Left ventricle myocardium superior (tissue), 1 donor: ENCODE measurements at regions not wholly inside any gene's neighbourhood (a gene's known extent, or its start where the extent isn't known, plus 50 kb on each side); places are given as distances from the start of the nearest gene placed in this dataset.
"Not testable (repeated sequence)": the region's sequence is repeated elsewhere in the genome, so short reads cannot be mapped to it uniquely, and the experiment has no call there.

Experiments
- ATAC-seq: fragments of 200-7000 bp; cut with Tn5 transposase; one replicate; pipeline ENCODE4 v1.9.1; 2020; ENCODE audit warnings: mild to moderate bottlenecking, moderate library complexity
- DNase-seq: peaks from one replicate; pipeline ENCODE4 v3.0.0-alpha.2; 2020
- intact Hi-C: fragments of 100-400 bp; cut with micrococcal nuclease; formaldehyde crosslinking; loops from one replicate; pipeline ENCODE4 v1.11.0; 2022
- donor health status: DM: no; HTN: yes; CAD: no; lungs with severe emphysema.

DNA sequence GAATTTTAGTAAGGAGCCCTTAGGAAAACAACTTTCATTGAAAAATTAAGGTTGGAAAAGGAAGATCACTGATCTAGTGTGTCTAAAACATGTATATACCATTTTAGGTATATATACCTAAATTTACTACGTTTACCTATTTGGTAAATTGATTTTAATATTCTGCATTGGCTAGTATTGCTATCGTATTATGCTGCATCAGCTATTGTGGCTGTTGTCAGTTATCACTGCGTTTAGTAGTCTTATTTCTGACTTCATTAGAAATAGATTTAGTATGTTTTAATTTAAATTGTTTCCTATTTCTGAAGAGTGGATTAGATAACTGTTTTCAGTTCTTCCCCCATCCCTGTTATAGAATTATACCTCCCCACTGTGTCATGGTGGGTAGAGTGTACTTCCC, 101.7 kb upstream of the ARG1 start:
- DNase-seq, result no peak
- ATAC-seq, result no peak
- intact Hi-C loops, result no loop called here

GRCh38 chr6:131473303-131473702, 99.7 kb upstream of the ARG1 start:
- intact Hi-C loops, ATAC-seq: not testable (repeated sequence)

GRCh38 chr6:131476362-131476761, 96.7 kb upstream of the ARG1 start:
- intact Hi-C loops, result no loop called here
- no peak for ATAC-seq

More at GRCh38 chr6:131473303-131473702, 99.7 kb upstream of the ARG1 start:
- DNase-seq, result not testable (repeated sequence)

DNA sequence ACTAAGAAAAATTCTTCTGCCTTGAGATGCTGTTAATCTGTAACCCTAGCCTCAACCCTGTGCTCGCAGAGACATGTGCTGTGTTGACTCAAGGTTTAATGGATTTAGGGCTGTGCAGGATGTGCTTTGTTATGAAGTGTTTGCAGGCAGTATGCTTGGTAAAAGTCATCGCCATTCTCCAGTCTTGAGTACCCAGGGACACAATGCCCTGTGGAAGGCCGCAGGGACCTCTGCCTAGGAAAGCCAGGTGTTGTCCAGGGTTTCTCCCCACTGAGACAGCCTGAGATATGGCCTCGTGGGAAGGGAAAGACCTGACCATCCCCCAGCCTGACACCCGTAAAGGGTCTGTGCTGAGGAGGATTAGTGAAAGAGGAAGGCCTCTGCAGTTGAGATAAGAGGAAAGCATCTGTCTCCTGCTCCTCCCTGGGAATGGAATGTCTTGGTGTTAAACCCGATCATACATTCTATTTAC, 94.2 kb upstream of the ARG1 start:
- DNase-seq, intact Hi-C loops, ATAC-seq: not testable (repeated sequence)

More at GRCh38 chr6:131476362-131476761, 96.7 kb upstream of the ARG1 start:
- DNase-seq, result no peak

- intact Hi-C loops, result no loop called here
- ATAC-seq (no peak), DNase-seq (no peak)
Measured at GRCh38 chr6:131486608-131487007, 86.4 kb upstream of the ARG1 start.

- intact Hi-C loops, result no loop called here
Measured at GRCh38 chr6:131488780-131489179, 84.2 kb upstream of the ARG1 start.

GRCh38 chr6:131490441-131490840, 82.6 kb upstream of the ARG1 start:
- ATAC-seq, result no peak
- intact Hi-C loops, result no loop called here
- DNase-seq, result no peak

More at GRCh38 chr6:131488780-131489179, 84.2 kb upstream of the ARG1 start:
- ATAC-seq, result no peak
- no peak for DNase-seq

GRCh38 chr6:131492932-131493573, 80.0 kb upstream of the ARG1 start:
- intact Hi-C loops, result no loop called here
- no peak for ATAC-seq
- no peak for DNase-seq

DNA sequence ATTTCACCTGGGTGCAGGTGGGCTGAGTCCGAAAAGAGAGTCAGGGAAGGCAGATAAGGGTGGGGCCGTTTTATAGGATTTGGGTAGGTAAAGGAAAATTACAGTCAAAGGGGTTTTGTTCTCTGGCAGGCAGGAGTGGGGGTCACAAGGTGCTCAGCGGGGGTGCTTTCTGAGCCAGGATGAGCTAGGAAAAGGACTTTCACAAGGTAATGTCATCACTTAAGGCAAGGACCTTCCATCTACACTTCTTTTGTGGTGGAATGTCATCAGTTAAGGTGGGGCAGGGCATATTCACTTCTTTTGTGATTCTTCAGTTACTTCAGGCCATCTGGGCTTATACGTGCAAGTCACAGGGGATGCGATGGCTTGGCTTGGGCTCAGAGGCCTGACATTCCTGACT, 68.6 kb upstream of the ARG1 start:
- DNase-seq, intact Hi-C loops: not testable (repeated sequence)

GRCh38 chr6:131510094-131510493, 62.9 kb upstream of the ARG1 start:
- DNase-seq (no peak), ATAC-seq (no peak)
- intact Hi-C loops, result no loop called here

More for the DNA sequence above, 68.6 kb upstream of the ARG1 start:
- not testable (repeated sequence) for ATAC-seq

DNA sequence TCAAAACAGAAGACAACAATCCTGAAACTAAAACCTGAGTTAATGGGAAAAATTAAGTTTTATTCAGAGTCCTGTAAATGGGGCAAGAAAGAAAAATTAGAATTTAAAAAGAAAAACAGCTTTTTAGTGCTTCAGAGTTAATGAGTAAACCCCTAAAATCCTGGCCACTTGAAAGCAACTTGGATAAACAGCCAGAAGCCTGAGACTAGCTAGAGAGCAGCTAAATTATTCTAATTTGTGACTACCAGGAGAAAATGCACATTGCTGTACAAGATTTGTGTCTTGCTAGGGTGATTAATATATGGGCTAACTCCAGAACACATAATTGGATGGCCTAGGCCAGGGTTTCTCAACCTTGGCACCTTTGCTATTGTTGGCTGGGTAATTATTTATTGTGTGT, 62.4 kb upstream of the ARG1 start:
- DNase-seq, result no peak
- no peak for ATAC-seq
- intact Hi-C loops, result no loop called here

- ATAC-seq, result no peak
- no peak for DNase-seq
- intact Hi-C loops, result no loop called here
Measured at GRCh38 chr6:131519670-131520436, 53.2 kb upstream of the ARG1 start.
